ENCODE measurements at regions not wholly inside any gene's neighbourhood (a gene's known extent, or its start where the extent isn't known, plus 50 kb on each side); places are given as distances from the start of the nearest gene placed in this dataset.

DNA sequence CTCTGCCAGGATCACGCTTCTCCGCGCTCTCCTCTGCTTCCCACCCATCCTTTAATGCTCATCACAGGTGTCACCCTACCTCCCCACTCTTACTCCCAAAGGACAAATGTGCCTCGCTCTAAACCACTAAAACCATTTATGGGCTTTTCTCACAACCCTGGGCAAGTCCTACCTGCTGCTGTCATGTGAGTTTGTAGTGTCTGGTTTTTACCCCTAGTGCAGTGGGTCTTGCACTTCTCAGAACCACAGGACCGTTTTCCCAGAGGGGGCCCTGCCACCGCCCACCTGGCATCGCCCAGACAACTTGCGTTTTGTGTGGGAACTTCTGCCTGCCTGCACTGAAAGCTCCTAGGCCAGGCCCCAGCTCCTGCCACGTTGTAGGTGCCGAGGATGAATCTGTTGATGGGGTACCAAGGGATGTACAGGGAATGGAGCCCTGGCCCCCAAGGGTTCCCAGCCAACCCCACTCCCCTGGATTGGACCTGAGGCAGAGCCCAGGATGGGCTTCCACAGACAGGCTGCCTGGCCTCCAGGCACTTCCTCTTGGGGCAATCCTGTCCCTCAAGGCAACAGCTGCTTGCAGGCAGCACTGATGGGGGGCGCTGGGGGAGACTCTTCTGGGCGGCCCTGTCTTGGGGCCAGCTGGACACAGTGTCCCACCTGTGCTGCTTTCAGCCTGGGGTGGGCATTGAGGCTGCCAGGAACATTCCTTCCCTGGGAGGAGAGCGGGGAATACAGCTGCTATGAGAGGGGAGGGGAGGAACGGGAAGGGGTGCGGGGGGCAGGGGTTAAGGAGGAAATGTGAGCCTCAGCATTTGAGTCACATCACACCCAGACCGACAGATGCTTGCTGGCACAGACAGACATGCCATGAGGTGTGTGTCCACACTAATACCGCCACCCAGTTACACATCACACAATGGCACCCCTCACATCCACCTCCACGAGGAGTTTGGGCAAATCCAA lies 176.3 kb downstream of the ZFP36L2 start:
- H3K27ac ChIP-seq (ENCODE audit: low read depth) = no peak overlapping the region
- H3K27ac Mint-ChIP-seq = no peak overlapping the region
- H3K4me3 ChIP-seq = no peak overlapping the region
- H2AFZ ChIP-seq = 0 out of 2 replicates have a peak overlapping the region, but pooled peaks have one; percentile 18
- H3K36me3 Mint-ChIP-seq (ENCODE audit: low read depth) = no peaks in the 10 kb centered on the region; the same call in 2 of the 3 replicates
- H3K27me3 Mint-ChIP-seq (ENCODE audit: insufficient read depth, low read depth, poor library complexity) = peaks cover 6% of the 10 kb centered on the region
- peaks cover 21% of the 10 kb centered on the region for H3K4me1 Mint-ChIP-seq
- ATAC-seq (peak; percentile 24; the same call in 2 of the 3 replicates), DNase-seq (ENCODE audit: low spot score) (no peak)
- TF ChIP-seq ZNF114 (CRISPR knock-in tag; IDR thresholded peaks at IDR 0.05) (no peak), CREB1 (CRISPR knock-in tag; IDR thresholded peaks at IDR 0.05; ENCODE audit: low read depth) (no peak), STAT1 (IDR thresholded peaks at IDR 0.05; ENCODE audit: unreplicated experiment) (no peak), JUNB (IDR thresholded peaks at IDR 0.05; ENCODE audit: unreplicated experiment) (no peak), POLR2AphosphoS5 (IDR thresholded peaks at IDR 0.05; ENCODE audit: low read depth) (no peak), EZH2phosphoT487 (IDR thresholded peaks at IDR 0.05; ENCODE audit: unreplicated experiment) (no peak), EZH2 (IDR thresholded peaks at IDR 0.05; ENCODE audit: low read depth, unreplicated experiment) (no peak), NANOG (IDR thresholded peaks at IDR 0.05; ENCODE audit: borderline replicate concordance) (no peak), ZNF331 (CRISPR knock-in tag; IDR thresholded peaks at IDR 0.05; ENCODE audit: low read depth) (no peak)
- TF ChIP-seq, protein P1, sequence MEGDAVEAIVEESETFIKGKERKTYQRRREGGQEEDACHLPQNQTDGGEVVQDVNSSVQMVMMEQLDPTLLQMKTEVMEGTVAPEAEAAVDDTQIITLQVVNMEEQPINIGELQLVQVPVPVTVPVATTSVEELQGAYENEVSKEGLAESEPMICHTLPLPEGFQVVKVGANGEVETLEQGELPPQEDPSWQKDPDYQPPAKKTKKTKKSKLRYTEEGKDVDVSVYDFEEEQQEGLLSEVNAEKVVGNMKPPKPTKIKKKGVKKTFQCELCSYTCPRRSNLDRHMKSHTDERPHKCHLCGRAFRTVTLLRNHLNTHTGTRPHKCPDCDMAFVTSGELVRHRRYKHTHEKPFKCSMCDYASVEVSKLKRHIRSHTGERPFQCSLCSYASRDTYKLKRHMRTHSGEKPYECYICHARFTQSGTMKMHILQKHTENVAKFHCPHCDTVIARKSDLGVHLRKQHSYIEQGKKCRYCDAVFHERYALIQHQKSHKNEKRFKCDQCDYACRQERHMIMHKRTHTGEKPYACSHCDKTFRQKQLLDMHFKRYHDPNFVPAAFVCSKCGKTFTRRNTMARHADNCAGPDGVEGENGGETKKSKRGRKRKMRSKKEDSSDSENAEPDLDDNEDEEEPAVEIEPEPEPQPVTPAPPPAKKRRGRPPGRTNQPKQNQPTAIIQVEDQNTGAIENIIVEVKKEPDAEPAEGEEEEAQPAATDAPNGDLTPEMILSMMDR (conservative IDR thresholded peaks at IDR 0.05; ENCODE audit: low read depth in 2 of 2) = no peak
- TF ChIP-seq, protein P2, sequence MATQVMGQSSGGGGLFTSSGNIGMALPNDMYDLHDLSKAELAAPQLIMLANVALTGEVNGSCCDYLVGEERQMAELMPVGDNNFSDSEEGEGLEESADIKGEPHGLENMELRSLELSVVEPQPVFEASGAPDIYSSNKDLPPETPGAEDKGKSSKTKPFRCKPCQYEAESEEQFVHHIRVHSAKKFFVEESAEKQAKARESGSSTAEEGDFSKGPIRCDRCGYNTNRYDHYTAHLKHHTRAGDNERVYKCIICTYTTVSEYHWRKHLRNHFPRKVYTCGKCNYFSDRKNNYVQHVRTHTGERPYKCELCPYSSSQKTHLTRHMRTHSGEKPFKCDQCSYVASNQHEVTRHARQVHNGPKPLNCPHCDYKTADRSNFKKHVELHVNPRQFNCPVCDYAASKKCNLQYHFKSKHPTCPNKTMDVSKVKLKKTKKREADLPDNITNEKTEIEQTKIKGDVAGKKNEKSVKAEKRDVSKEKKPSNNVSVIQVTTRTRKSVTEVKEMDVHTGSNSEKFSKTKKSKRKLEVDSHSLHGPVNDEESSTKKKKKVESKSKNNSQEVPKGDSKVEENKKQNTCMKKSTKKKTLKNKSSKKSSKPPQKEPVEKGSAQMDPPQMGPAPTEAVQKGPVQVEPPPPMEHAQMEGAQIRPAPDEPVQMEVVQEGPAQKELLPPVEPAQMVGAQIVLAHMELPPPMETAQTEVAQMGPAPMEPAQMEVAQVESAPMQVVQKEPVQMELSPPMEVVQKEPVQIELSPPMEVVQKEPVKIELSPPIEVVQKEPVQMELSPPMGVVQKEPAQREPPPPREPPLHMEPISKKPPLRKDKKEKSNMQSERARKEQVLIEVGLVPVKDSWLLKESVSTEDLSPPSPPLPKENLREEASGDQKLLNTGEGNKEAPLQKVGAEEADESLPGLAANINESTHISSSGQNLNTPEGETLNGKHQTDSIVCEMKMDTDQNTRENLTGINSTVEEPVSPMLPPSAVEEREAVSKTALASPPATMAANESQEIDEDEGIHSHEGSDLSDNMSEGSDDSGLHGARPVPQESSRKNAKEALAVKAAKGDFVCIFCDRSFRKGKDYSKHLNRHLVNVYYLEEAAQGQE (IDR thresholded peaks at IDR 0.05; ENCODE audit: unreplicated experiment) = no peak
- TF ChIP-seq, protein P3, sequence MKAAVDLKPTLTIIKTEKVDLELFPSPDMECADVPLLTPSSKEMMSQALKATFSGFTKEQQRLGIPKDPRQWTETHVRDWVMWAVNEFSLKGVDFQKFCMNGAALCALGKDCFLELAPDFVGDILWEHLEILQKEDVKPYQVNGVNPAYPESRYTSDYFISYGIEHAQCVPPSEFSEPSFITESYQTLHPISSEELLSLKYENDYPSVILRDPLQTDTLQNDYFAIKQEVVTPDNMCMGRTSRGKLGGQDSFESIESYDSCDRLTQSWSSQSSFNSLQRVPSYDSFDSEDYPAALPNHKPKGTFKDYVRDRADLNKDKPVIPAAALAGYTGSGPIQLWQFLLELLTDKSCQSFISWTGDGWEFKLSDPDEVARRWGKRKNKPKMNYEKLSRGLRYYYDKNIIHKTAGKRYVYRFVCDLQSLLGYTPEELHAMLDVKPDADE (IDR thresholded peaks at IDR 0.05) = no peak
- TF ChIP-seq, protein P4, sequence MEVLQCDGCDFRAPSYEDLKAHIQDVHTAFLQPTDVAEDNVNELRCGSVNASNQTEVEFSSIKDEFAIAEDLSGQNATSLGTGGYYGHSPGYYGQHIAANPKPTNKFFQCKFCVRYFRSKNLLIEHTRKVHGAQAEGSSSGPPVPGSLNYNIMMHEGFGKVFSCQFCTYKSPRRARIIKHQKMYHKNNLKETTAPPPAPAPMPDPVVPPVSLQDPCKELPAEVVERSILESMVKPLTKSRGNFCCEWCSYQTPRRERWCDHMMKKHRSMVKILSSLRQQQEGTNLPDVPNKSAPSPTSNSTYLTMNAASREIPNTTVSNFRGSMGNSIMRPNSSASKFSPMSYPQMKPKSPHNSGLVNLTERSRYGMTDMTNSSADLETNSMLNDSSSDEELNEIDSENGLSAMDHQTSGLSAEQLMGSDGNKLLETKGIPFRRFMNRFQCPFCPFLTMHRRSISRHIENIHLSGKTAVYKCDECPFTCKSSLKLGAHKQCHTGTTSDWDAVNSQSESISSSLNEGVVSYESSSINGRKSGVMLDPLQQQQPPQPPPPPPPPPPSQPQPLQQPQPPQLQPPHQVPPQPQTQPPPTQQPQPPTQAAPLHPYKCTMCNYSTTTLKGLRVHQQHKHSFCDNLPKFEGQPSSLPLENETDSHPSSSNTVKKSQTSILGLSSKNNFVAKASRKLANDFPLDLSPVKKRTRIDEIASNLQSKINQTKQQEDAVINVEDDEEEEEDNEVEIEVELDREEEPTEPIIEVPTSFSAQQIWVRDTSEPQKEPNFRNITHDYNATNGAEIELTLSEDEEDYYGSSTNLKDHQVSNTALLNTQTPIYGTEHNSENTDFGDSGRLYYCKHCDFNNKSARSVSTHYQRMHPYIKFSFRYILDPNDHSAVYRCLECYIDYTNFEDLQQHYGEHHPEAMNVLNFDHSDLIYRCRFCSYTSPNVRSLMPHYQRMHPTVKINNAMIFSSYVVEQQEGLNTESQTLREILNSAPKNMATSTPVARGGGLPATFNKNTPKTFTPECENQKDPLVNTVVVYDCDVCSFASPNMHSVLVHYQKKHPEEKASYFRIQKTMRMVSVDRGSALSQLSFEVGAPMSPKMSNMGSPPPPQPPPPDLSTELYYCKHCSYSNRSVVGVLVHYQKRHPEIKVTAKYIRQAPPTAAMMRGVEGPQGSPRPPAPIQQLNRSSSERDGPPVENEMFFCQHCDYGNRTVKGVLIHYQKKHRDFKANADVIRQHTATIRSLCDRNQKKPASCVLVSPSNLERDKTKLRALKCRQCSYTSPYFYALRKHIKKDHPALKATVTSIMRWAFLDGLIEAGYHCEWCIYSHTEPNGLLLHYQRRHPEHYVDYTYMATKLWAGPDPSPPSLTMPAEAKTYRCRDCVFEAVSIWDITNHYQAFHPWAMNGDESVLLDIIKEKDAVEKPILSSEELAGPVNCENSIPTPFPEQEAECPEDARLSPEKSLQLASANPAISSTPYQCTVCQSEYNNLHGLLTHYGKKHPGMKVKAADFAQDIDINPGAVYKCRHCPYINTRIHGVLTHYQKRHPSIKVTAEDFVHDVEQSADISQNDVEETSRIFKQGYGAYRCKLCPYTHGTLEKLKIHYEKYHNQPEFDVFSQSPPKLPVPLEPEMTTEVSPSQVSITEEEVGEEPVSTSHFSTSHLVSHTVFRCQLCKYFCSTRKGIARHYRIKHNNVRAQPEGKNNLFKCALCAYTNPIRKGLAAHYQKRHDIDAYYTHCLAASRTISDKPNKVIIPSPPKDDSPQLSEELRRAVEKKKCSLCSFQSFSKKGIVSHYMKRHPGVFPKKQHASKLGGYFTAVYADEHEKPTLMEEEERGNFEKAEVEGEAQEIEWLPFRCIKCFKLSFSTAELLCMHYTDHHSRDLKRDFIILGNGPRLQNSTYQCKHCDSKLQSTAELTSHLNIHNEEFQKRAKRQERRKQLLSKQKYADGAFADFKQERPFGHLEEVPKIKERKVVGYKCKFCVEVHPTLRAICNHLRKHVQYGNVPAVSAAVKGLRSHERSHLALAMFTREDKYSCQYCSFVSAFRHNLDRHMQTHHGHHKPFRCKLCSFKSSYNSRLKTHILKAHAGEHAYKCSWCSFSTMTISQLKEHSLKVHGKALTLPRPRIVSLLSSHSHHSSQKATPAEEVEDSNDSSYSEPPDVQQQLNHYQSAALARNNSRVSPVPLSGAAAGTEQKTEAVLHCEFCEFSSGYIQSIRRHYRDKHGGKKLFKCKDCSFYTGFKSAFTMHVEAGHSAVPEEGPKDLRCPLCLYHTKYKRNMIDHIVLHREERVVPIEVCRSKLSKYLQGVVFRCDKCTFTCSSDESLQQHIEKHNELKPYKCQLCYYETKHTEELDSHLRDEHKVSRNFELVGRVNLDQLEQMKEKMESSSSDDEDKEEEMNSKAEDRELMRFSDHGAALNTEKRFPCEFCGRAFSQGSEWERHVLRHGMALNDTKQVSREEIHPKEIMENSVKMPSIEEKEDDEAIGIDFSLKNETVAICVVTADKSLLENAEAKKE (CRISPR knock-in tag; IDR thresholded peaks at IDR 0.05) = no peak
- H3F3A ChIP-seq (replicated peaks; ENCODE audit: low read depth) = no peaks in the 10 kb centered on the region
- no peak overlapping the region for H3K4me2 ChIP-seq
- no peaks in the 10 kb centered on the region for H3K9me2 ChIP-seq (ENCODE audit: insufficient read depth)
- no peaks in the 10 kb centered on the region for H4K20me1 ChIP-seq (replicated peaks; ENCODE audit: insufficient read depth)
- H3K27me3 ChIP-seq (ENCODE audit: insufficient read depth) = no peaks in the 10 kb centered on the region
- no peak overlapping the region for H3K4me3 Mint-ChIP-seq
- H3K9me3 Mint-ChIP-seq = no peaks in the 10 kb centered on the region; the same call in 2 of the 3 replicates
- no peaks in the 10 kb centered on the region for H3K4me1 ChIP-seq (ENCODE audit: insufficient read depth)
- H3K36me3 ChIP-seq (ENCODE audit: insufficient read depth) = no peaks in the 10 kb centered on the region
- no peaks in the 10 kb centered on the region for H3K79me2 ChIP-seq (replicated peaks; ENCODE audit: insufficient read depth)

Data from GM23338 (cell line).